Stimulated activated CD4-positive, alpha-beta T cell treated with anti-CD3 and anti-CD28 coated beads, Interleukin-2, amount 100 ng/mL, for 48 hours (primary cell): ENCODE measurements at regions not wholly inside any gene's neighbourhood (a gene's known extent, or its start where the extent isn't known, plus 50 kb on each side); places are given as distances from the start of the nearest gene placed in this dataset.

ENCODE experiments used
- DNase-seq, 2 donors: peaks; one replicate each; pipeline ENCODE4 v3.0.0-alpha.2; 2020

GRCh38 chr12:126551869-126552268, 1486.6 kb downstream of the AACS start:
- no peak for DNase-seq

GRCh38 chr12:126554625-126555024, 1489.4 kb downstream of the AACS start:
- no peak for DNase-seq

GRCh38 chr12:126557659-126558058, 1492.4 kb downstream of the AACS start:
- DNase-seq, result no peak

GRCh38 chr12:126558219-126558618, 1493.0 kb downstream of the AACS start:
- DNase-seq, result no peak

- DNase-seq, result no peak
Measured at GRCh38 chr12:126558810-126559209, 1493.6 kb downstream of the AACS start.

GRCh38 chr12:126567016-126567415, 1501.8 kb downstream of the AACS start:
- no peak for DNase-seq

GRCh38 chr12:126569706-126570105, 1504.5 kb downstream of the AACS start:
- no peak for DNase-seq

- DNase-seq, result no peak
Measured at GRCh38 chr12:126570566-126570965, 1505.3 kb downstream of the AACS start.

- DNase-seq, result no peak
Measured at GRCh38 chr12:126572170-126572569, 1506.9 kb downstream of the AACS start.

- no peak for DNase-seq
Measured at GRCh38 chr12:126581655-126582054, 1516.4 kb downstream of the AACS start.

GRCh38 chr12:126582231-126582630, 1517.0 kb downstream of the AACS start:
- no peak for DNase-seq

GRCh38 chr12:126588586-126589249, 1523.5 kb downstream of the AACS start:
- DNase-seq, result peak in 1 of 2 donors; percentile 1

GRCh38 chr12:126591533-126591932, 1526.3 kb downstream of the AACS start:
- no peak for DNase-seq

- DNase-seq, result no peak
Measured at GRCh38 chr12:126601184-126602170, 1536.2 kb downstream of the AACS start.

- no peak for DNase-seq
Measured at GRCh38 chr12:126602612-126603011, 1537.4 kb downstream of the AACS start.

- no peak for DNase-seq
Measured at GRCh38 chr12:126607157-126607556, 1541.9 kb downstream of the AACS start.

- DNase-seq, result no peak
Measured at GRCh38 chr12:126607867-126608266, 1542.6 kb downstream of the AACS start.

- no peak for DNase-seq
Measured at GRCh38 chr12:126608607-126609175, 1543.5 kb downstream of the AACS start.

- DNase-seq, result no peak
Measured at GRCh38 chr12:126616441-126616840, 1551.2 kb downstream of the AACS start.

- DNase-seq, result peak in 1 of 2 donors; percentile 3
Measured at GRCh38 chr12:126617312-126617711, 1552.1 kb downstream of the AACS start.

GRCh38 chr12:126627596-126627995, 1562.4 kb downstream of the AACS start:
- no peak for DNase-seq

GRCh38 chr12:126636821-126637220, 1571.6 kb downstream of the AACS start:
- DNase-seq, result no peak

GRCh38 chr12:126644236-126645020, 1579.2 kb downstream of the AACS start:
- no peak for DNase-seq
